ENCODE measurements at regions not wholly inside any gene's neighbourhood (a gene's known extent, or its start where the extent isn't known, plus 50 kb on each side); places are given as distances from the start of the nearest gene placed in this dataset.

DNA sequence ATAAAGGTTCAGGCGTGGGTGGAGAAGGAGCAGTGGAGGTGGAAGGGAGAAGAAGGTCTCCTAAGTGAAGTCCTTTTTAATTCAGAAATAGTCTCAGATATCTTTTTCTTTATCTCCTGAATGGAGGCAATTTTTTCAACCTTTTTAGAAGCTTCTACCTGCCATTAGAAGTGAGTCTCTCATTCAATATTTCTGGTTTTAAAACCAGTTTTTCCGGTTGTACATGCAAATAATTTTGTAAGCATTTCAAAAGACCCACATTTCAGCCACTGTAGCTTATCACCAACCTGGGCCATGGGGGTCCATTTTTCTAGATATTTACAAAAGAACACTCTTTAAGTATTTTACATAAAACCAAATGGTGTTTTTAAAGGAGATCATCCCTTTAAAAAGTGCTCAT is 1280.2 kb downstream of the NCAM2 start:
- TF ChIP-seq, protein P1, sequence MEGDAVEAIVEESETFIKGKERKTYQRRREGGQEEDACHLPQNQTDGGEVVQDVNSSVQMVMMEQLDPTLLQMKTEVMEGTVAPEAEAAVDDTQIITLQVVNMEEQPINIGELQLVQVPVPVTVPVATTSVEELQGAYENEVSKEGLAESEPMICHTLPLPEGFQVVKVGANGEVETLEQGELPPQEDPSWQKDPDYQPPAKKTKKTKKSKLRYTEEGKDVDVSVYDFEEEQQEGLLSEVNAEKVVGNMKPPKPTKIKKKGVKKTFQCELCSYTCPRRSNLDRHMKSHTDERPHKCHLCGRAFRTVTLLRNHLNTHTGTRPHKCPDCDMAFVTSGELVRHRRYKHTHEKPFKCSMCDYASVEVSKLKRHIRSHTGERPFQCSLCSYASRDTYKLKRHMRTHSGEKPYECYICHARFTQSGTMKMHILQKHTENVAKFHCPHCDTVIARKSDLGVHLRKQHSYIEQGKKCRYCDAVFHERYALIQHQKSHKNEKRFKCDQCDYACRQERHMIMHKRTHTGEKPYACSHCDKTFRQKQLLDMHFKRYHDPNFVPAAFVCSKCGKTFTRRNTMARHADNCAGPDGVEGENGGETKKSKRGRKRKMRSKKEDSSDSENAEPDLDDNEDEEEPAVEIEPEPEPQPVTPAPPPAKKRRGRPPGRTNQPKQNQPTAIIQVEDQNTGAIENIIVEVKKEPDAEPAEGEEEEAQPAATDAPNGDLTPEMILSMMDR (IDR thresholded peaks at IDR 0.05): no peak
- TF ChIP-seq POLR2AphosphoS5 (IDR thresholded peaks at IDR 0.05): no peak
- TF ChIP-seq EP300 (IDR thresholded peaks at IDR 0.05): no peak

All from upper lobe of left lung (tissue), 4 donors.